SK-N-SH (cell line): ENCODE measurements at regions not wholly inside any gene's neighbourhood (a gene's known extent, or its start where the extent isn't known, plus 50 kb on each side); places are given as distances from the start of the nearest gene placed in this dataset.
"Not testable (repeated sequence)": the region's sequence is repeated elsewhere in the genome, so short reads cannot be mapped to it uniquely, and the experiment has no call there.

Experiments used
- CTCF ChIA-PET: fragments of 300-600, 350-600 bp; formaldehyde crosslinking; extraction: SDS; loops from one replicate; lab custom pipeline; 2021; lab: Yijun Ruan, JAX
- POLR2A ChIA-PET: fragments of 350-600 bp; sonication (Branson Sonifier 250); formaldehyde crosslinking; extraction: SDS; loops from one replicate; lab custom pipeline; 2020; ENCODE audit warnings: antibody characterized with exemption, inconsistent platforms; lab: Yijun Ruan, JAX
- DNase-seq: peaks from one replicate; pipeline ENCODE4 v3.0.0; 2012
- H2AFZ ChIP-seq: fragments of 200-600 bp; sonication (generic); 2 replicates; pipeline ENCODE4 v1.8.1; 2016; ENCODE audit warnings: antibody characterized with exemption, mild to moderate bottlenecking, low read depth
- H3F3A ChIP-seq: fragments of 200-600 bp; sonication (generic); replicated peaks from 2 replicates; pipeline ENCODE3; 2016; ENCODE audit warnings: antibody characterized with exemption, mild to moderate bottlenecking; ENCODE audit not compliant: insufficient read depth
- H3K27ac ChIP-seq, 2 experiments: fragments of 200-500 bp in 1 of 2; fragments of 200-600 bp in 1 of 2; sonication (Bioruptor generic) in 1 of 2; sonication (generic), shearing (Covaris generic) in 1 of 2; 2 replicates each; pipeline versions ENCODE4 v1.5.1 to v1.6.1; 2014 to 2016; ENCODE audit warnings: low read depth in 2 of 2, inconsistent platforms in 1 of 2, low read length in 1 of 2, mild to moderate bottlenecking in 1 of 2, mixed read lengths in 1 of 2
- H3K27me3 ChIP-seq: fragments of 200-600 bp; sonication (generic), shearing (Covaris generic); 2 replicates; pipeline ENCODE4 v1.6.1; 2016; ENCODE audit warnings: mixed run types; ENCODE audit not compliant: insufficient read depth
- H3K36me3 ChIP-seq, 2 experiments: fragments of 200-500 bp in 1 of 2; fragments of 200-600 bp in 1 of 2; sonication (Bioruptor generic) in 1 of 2; sonication (generic) in 1 of 2; replicated peaks in 1 of 2; 2 replicates each; pipeline versions ENCODE3 to v1.5.1; 2014 to 2016; ENCODE audit warnings: low read length in 1 of 2, mild to moderate bottlenecking in 1 of 2; ENCODE audit not compliant: insufficient read depth in 2 of 2, control insufficient read depth in 1 of 2
- H3K4me1 ChIP-seq, 2 experiments: fragments of 200-500 bp in 1 of 2; fragments of 200-600 bp in 1 of 2; sonication (Bioruptor generic) in 1 of 2; sonication (generic), shearing (Covaris generic) in 1 of 2; 2 replicates each; pipeline versions ENCODE4 v1.5.1 to v1.6.1; 2014 to 2016; ENCODE audit warnings: low read depth in 1 of 2, low read length in 1 of 2, mixed run types in 1 of 2; ENCODE audit not compliant: insufficient read depth in 2 of 2, control insufficient read depth in 1 of 2
- H3K4me2 ChIP-seq: fragments of 200-600 bp; sonication (generic), shearing (Covaris generic); 2 replicates; pipeline ENCODE4 v1.6.1; 2017; ENCODE audit warnings: mixed run types
- H3K4me3 ChIP-seq, 2 experiments: fragments of 200-500 bp in 1 of 2; fragments of 200-600 bp in 1 of 2; sonication (Bioruptor generic) in 1 of 2; sonication (generic), shearing (Covaris generic) in 1 of 2; 2 replicates each; pipeline versions ENCODE4 v1.5.1 to v1.8.1; 2014 to 2016; ENCODE audit warnings: low read depth in 2 of 2, inconsistent platforms in 1 of 2, low read length in 1 of 2, mild to moderate bottlenecking in 1 of 2, mixed read lengths in 1 of 2, moderate library complexity in 1 of 2
- H3K79me2 ChIP-seq: fragments of 200-600 bp; sonication (generic); 2 replicates; pipeline ENCODE4 v1.8.1; 2017; ENCODE audit warnings: mild to moderate bottlenecking; ENCODE audit not compliant: insufficient read depth
- H3K9ac ChIP-seq: fragments of 200-600 bp; sonication (generic); 2 replicates; pipeline ENCODE4 v1.6.1; 2017; ENCODE audit warnings: mixed run types
- H3K9me2 ChIP-seq: fragments of 200-600 bp; sonication (generic); 2 replicates; pipeline ENCODE4 v1.6.1; 2017; ENCODE audit warnings: mixed run types
- H3K9me3 ChIP-seq: fragments of 200-600 bp; sonication (generic); 2 replicates; pipeline ENCODE4 v1.6.1; 2017; ENCODE audit warnings: mixed run types, mild to moderate bottlenecking, moderate library complexity
- H4K20me1 ChIP-seq: fragments of 200-600 bp; sonication (generic); 2 replicates; pipeline ENCODE4 v1.6.1; 2017; ENCODE audit warnings: mild to moderate bottlenecking, mixed run types; ENCODE audit not compliant: insufficient read depth
- JUND ChIP-seq: IDR thresholded peaks from 2 replicates; pipeline ENCODE4 v1.4.0; 2012
- RFX5 ChIP-seq: IDR thresholded peaks from 2 replicates; pipeline ENCODE4 v1.6.1; 2012; ENCODE audit warnings: mild to moderate bottlenecking, improper control_type of control experiment, low read length
- RXRA ChIP-seq: IDR thresholded peaks from 2 replicates; pipeline ENCODE4 v1.4.0; 2012; ENCODE audit warnings: low read depth, mild to moderate bottlenecking, borderline replicate concordance
- YY1 ChIP-seq: IDR thresholded peaks from 2 replicates; pipeline ENCODE4 v1.4.0; 2012; ENCODE audit warnings: low read depth, mild to moderate bottlenecking
- WGBS: methylation state at CpG from one replicate; pipeline ENCODE4 v1.1.6; 2017; ENCODE audit warnings: low lambda C conversion rate; 5-methylcytosine and 5-hydroxymethylcytosine counted together
- TF ChIP-seq, protein P1 (sequence below): fragments of 150-350 bp; IDR thresholded peaks from 2 replicates; pipeline ENCODE4 v1.6.1; 2017; ENCODE audit warnings: antibody characterized with exemption, low read length, low read depth, borderline replicate concordance
- TF ChIP-seq, protein P2 (sequence below): fragments of 150-350 bp; IDR thresholded peaks from 2 replicates; pipeline ENCODE4 v1.6.1; 2016; ENCODE audit warnings: mild to moderate bottlenecking, low read depth, low read length

DNA sequence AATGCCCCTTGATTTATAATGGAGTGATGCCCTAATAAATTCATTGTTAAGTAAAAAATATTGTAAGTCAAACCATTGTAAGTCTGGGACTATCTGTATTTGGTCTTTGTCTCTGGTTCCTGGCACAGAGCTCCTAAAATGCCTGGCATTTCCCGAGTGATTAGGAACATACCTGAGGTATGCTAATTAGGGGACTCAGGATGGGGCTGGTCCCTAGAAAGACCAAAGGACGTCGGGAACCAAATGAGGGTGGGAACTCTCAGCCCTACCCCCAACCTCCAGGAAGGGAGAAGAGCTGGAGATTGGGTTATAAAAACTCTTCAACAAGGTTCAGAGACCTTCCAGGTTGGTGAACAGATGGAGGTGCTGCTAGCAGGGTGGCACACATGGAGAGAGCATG, 82.6 kb upstream of the ARG1 start:
- Histone ChIP-seq H3K9me3 (no peaks in the 10 kb centered on the region), H3F3A (no peaks in the 10 kb centered on the region), H3K4me1 (no peaks in the 10 kb centered on the region), H3K9ac (no peak overlapping the region), H3K4me3 (no peak overlapping the region), H3K36me3 (no peaks in the 10 kb centered on the region), H4K20me1 (no peaks in the 10 kb centered on the region), H2AFZ (no peak overlapping the region), H3K79me2 (no peaks in the 10 kb centered on the region), H3K27me3 (no peaks in the 10 kb centered on the region), H3K27ac (no peak overlapping the region), H3K9me2 (no peaks in the 10 kb centered on the region), H3K4me2 (no peak overlapping the region)
- POLR2A ChIA-PET, result no interaction called here
- DNase-seq, result no peak
- WGBS, result 0% methylated on average over 3 of the region's 3 CpGs
- CTCF ChIA-PET, result no interaction called here
- TF ChIP-seq YY1, result no peak

DNA sequence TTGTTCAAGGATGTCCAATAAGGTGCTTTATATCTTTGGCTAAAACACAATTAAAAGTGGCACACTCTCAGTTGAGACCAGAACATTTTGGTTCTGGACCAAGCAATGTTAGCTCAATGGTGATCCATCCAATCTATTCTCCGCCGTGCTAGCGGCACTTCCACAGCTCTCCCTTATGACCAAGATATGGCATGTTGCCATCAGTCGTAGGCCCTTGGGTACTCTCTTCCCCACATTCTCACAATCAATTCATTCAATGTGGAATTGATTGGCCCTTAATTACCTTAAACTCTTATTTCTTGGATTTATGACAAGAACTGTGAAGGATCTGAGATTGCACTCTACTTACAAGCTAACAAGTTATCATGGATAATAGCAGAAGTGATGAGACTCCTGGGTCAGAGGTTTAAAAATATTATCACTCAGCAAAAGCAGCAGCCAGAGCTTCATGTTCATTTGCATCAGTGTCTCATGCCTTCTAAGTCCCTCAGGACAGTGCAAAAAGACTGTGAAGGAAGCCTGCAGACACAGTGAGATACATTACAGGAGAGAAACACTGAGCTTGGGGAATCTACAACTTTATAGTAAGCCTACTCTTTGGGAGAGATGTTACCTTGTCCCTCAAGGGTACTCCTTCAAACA, 80.0 kb upstream of the ARG1 start:
- H3K4me1 ChIP-seq, result no peaks in the 10 kb centered on the region
- no peak for TF ChIP-seq RFX5
- TF ChIP-seq RXRA, result no peak
- no peak for TF ChIP-seq JUND
- TF ChIP-seq, protein P1, sequence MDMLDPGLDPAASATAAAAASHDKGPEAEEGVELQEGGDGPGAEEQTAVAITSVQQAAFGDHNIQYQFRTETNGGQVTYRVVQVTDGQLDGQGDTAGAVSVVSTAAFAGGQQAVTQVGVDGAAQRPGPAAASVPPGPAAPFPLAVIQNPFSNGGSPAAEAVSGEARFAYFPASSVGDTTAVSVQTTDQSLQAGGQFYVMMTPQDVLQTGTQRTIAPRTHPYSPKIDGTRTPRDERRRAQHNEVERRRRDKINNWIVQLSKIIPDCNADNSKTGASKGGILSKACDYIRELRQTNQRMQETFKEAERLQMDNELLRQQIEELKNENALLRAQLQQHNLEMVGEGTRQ, result no peak
- TF ChIP-seq, protein P2, sequence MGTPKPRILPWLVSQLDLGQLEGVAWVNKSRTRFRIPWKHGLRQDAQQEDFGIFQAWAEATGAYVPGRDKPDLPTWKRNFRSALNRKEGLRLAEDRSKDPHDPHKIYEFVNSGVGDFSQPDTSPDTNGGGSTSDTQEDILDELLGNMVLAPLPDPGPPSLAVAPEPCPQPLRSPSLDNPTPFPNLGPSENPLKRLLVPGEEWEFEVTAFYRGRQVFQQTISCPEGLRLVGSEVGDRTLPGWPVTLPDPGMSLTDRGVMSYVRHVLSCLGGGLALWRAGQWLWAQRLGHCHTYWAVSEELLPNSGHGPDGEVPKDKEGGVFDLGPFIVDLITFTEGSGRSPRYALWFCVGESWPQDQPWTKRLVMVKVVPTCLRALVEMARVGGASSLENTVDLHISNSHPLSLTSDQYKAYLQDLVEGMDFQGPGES, result no peak
- no peaks in the 10 kb centered on the region for H3F3A ChIP-seq
- POLR2A ChIA-PET, result no interaction called here
- no peak for DNase-seq
- H3K9ac ChIP-seq, result no peak overlapping the region
- 8% methylated on average over 4 of the region's 4 CpGs for WGBS
- H4K20me1 ChIP-seq, result no peaks in the 10 kb centered on the region
- H3K36me3 ChIP-seq, result no peaks in the 10 kb centered on the region
- H3K9me2 ChIP-seq, result no peaks in the 10 kb centered on the region
- H2AFZ ChIP-seq, result no peak overlapping the region
- no peak overlapping the region for H3K4me3 ChIP-seq
- H3K9me3 ChIP-seq, result no peaks in the 10 kb centered on the region
- H3K4me2 ChIP-seq, result no peak overlapping the region
- no peak overlapping the region for H3K27ac ChIP-seq
- no peaks in the 10 kb centered on the region for H3K27me3 ChIP-seq
- no peaks in the 10 kb centered on the region for H3K79me2 ChIP-seq
- CTCF ChIA-PET, result interaction anchor here (1.2 to 1.4 kb wide), 2 partner anchors 26 to 41 kb away, joined by 3 to 4 read pairs; no protein-coding TSS in a partner anchor

DNA sequence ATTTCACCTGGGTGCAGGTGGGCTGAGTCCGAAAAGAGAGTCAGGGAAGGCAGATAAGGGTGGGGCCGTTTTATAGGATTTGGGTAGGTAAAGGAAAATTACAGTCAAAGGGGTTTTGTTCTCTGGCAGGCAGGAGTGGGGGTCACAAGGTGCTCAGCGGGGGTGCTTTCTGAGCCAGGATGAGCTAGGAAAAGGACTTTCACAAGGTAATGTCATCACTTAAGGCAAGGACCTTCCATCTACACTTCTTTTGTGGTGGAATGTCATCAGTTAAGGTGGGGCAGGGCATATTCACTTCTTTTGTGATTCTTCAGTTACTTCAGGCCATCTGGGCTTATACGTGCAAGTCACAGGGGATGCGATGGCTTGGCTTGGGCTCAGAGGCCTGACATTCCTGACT, 68.6 kb upstream of the ARG1 start:
- 29% methylated on average over 5 of the region's 5 CpGs for WGBS
- H3K9me3 ChIP-seq, result not testable (repeated sequence)

More for the DNA sequence above, 68.6 kb upstream of the ARG1 start:
- H3K9ac ChIP-seq, H3K27me3 ChIP-seq, H3K79me2 ChIP-seq, H3K4me3 ChIP-seq, DNase-seq, H3K27ac ChIP-seq, H4K20me1 ChIP-seq, H3K9me2 ChIP-seq, H3K4me1 ChIP-seq, H3F3A ChIP-seq, H2AFZ ChIP-seq, POLR2A ChIA-PET, H3K4me2 ChIP-seq, H3K36me3 ChIP-seq: not testable (repeated sequence)
- CTCF ChIA-PET, result interaction anchor here (1.8 kb wide), 1 partner anchor 15 kb away, joined by 4 read pairs; no protein-coding TSS in a partner anchor
